ENCODE measurements at regions not wholly inside any gene's neighbourhood (a gene's known extent, or its start where the extent isn't known, plus 50 kb on each side); places are given as distances from the start of the nearest gene placed in this dataset.

GRCh38 chr6:7042654-7043545, 64.9 kb upstream of the RREB1 start:
- H3K36me3 ChIP-seq (replicated peaks in 1 of 2; ENCODE audit: insufficient read depth in 1 of 2, low read depth in 2 of 2): no peaks in the 10 kb centered on the region
- peaks cover 18% of the 10 kb centered on the region for H3K4me1 ChIP-seq
- intact Hi-C loops (cut with DNase I): no loop called here
- no peaks in the 10 kb centered on the region for H3K9me3 ChIP-seq
- DNase-seq (peak in 2 of 4 donors; percentile 11 to 14), ATAC-seq (peak; percentile 61)
- H3K27me3 ChIP-seq: no peaks in the 10 kb centered on the region
- 54 to 60% methylated on average over 11 of the region's 11 CpGs for WGBS, 2 donors
- no peak overlapping the region for H3K4me3 ChIP-seq
- no peak for TF ChIP-seq POLR2A (IDR thresholded peaks at IDR 0.05)
- TF ChIP-seq, protein P1, sequence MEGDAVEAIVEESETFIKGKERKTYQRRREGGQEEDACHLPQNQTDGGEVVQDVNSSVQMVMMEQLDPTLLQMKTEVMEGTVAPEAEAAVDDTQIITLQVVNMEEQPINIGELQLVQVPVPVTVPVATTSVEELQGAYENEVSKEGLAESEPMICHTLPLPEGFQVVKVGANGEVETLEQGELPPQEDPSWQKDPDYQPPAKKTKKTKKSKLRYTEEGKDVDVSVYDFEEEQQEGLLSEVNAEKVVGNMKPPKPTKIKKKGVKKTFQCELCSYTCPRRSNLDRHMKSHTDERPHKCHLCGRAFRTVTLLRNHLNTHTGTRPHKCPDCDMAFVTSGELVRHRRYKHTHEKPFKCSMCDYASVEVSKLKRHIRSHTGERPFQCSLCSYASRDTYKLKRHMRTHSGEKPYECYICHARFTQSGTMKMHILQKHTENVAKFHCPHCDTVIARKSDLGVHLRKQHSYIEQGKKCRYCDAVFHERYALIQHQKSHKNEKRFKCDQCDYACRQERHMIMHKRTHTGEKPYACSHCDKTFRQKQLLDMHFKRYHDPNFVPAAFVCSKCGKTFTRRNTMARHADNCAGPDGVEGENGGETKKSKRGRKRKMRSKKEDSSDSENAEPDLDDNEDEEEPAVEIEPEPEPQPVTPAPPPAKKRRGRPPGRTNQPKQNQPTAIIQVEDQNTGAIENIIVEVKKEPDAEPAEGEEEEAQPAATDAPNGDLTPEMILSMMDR (IDR thresholded peaks at IDR 0.05): no peak
- H3K27ac ChIP-seq: peak overlapping the region in 3 of 4 donors; percentile 41 to 70 (median 61)

GRCh38 chr6:7045331-7045730, 62.4 kb upstream of the RREB1 start:
- Histone ChIP-seq H3K27ac (no peak overlapping the region), H3K27me3 (no peaks in the 10 kb centered on the region), H3K4me1 (peaks cover 29% of the 10 kb centered on the region), H3K4me3 (no peak overlapping the region), H3K9me3 (no peaks in the 10 kb centered on the region), H3K36me3 (replicated peaks in 1 of 2; ENCODE audit: insufficient read depth in 1 of 2, low read depth in 2 of 2) (no peaks in the 10 kb centered on the region)
- 93 to 98% methylated on average over 4 of the region's 4 CpGs for WGBS, 2 donors
- ATAC-seq: no peak
- intact Hi-C loops (cut with DNase I): no loop called here
- DNase-seq: no peak
- TF ChIP-seq POLR2A (IDR thresholded peaks at IDR 0.05): no peak
- TF ChIP-seq, protein P1 (IDR thresholded peaks at IDR 0.05): no peak

GRCh38 chr6:7045746-7046145, 62.0 kb upstream of the RREB1 start:
- ATAC-seq: no peak
- Histone ChIP-seq H3K4me3 (no peak overlapping the region), H3K4me1 (peaks cover 34% of the 10 kb centered on the region), H3K36me3 (replicated peaks in 1 of 2; ENCODE audit: insufficient read depth in 1 of 2, low read depth in 2 of 2) (no peaks in the 10 kb centered on the region), H3K27me3 (no peaks in the 10 kb centered on the region), H3K27ac (no peak overlapping the region), H3K9me3 (no peaks in the 10 kb centered on the region)
- no peak for TF ChIP-seq POLR2A (IDR thresholded peaks at IDR 0.05)
- TF ChIP-seq, protein P1 (IDR thresholded peaks at IDR 0.05): no peak
- DNase-seq: no peak
- intact Hi-C loops (cut with DNase I): no loop called here
- 96 to 100% methylated on average over 1 of the region's 1 CpG for WGBS, 2 donors

GRCh38 chr6:7047128-7047527, 60.6 kb upstream of the RREB1 start:
- DNase-seq (no peak), ATAC-seq (no peak)
- H3K36me3 ChIP-seq (replicated peaks in 1 of 2; ENCODE audit: insufficient read depth in 1 of 2, low read depth in 2 of 2): no peaks in the 10 kb centered on the region
- intact Hi-C loops (cut with DNase I): no loop called here
- 38 to 39% methylated on average over 1 of the region's 1 CpG for WGBS, 2 donors
- H3K27me3 ChIP-seq: no peaks in the 10 kb centered on the region
- no peak overlapping the region for H3K27ac ChIP-seq
- no peaks in the 10 kb centered on the region for H3K9me3 ChIP-seq
- TF ChIP-seq POLR2A (IDR thresholded peaks at IDR 0.05): no peak
- TF ChIP-seq, protein P1 (IDR thresholded peaks at IDR 0.05): no peak
- no peak overlapping the region for H3K4me3 ChIP-seq
- H3K4me1 ChIP-seq: peaks cover 40% of the 10 kb centered on the region

Measured in body of pancreas (tissue), 4 donors.